ENCODE measurements at regions not wholly inside any gene's neighbourhood (a gene's known extent, or its start where the extent isn't known, plus 50 kb on each side); places are given as distances from the start of the nearest gene placed in this dataset.

DNA sequence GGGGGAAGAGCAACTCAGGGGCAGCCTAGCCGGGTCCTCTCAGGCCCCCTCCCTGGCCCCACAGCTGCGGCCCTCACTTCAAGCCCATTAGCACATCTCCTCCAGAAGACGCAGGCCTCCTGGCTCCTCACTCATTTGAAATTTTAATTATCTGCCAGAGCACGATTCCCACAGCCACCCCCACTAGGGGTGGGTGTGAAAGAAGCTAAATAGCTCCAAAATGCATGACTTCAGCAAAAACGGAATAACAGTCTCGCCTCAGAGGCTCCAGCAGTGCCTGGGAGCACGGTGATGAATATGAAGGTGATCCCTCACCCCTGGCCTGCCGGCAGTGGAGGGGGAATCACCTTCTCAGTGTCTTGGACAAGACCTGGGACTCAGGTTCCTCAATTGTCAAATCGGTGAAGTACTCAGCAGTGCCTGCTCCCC lies 61.1 kb upstream of the HRH2 start:
- TF ChIP-seq CTCF (conservative IDR thresholded peaks at IDR 0.05; ENCODE audit: low read depth, low read length) (no peak), EZH2 (IDR thresholded peaks at IDR 0.05; ENCODE audit: borderline replicate concordance, low read depth, low read length, poor library complexity, severe bottlenecking) (no peak)

Measured in A673 (cell line).